HG02623 (cell line): ENCODE measurements at regions not wholly inside any gene's neighbourhood (a gene's known extent, or its start where the extent isn't known, plus 50 kb on each side); places are given as distances from the start of the nearest gene placed in this dataset.

Experiments
- ATAC-seq: cut with Tn5 transposase; IDR thresholded peaks from one replicate; pipeline ENCODE4 v1.9.1; 2021; ENCODE audit warnings: moderate library complexity; ENCODE audit not compliant: unreplicated experiment

- ATAC-seq = no peak
Observed at GRCh38 chr2:128368437-128369107, 49.9 kb upstream of the HS6ST1 start.

- ATAC-seq = no peak
Observed at GRCh38 chr2:128369108-128369555, 50.5 kb upstream of the HS6ST1 start.

- no peak for ATAC-seq
Observed at GRCh38 chr2:128369602-128370467, 51.2 kb upstream of the HS6ST1 start.

GRCh38 chr2:128370468-128371247, 52.0 kb upstream of the HS6ST1 start:
- no peak for ATAC-seq

GRCh38 chr2:128371248-128371630, 52.6 kb upstream of the HS6ST1 start:
- no peak for ATAC-seq

GRCh38 chr2:128371648-128372345, 53.1 kb upstream of the HS6ST1 start:
- no peak for ATAC-seq

- ATAC-seq = no peak
Observed at GRCh38 chr2:128372621-128373341, 54.1 kb upstream of the HS6ST1 start.

GRCh38 chr2:128373451-128374000, 54.9 kb upstream of the HS6ST1 start:
- no peak for ATAC-seq

GRCh38 chr2:128374001-128374710, 55.5 kb upstream of the HS6ST1 start:
- no peak for ATAC-seq

GRCh38 chr2:128374711-128375413, 56.2 kb upstream of the HS6ST1 start:
- ATAC-seq = no peak

GRCh38 chr2:128375454-128375853, 56.8 kb upstream of the HS6ST1 start:
- ATAC-seq = no peak

GRCh38 chr2:128376241-128377041, 57.8 kb upstream of the HS6ST1 start:
- no peak for ATAC-seq

GRCh38 chr2:128377071-128377910, 58.6 kb upstream of the HS6ST1 start:
- no peak for ATAC-seq

GRCh38 chr2:128378231-128379020, 59.8 kb upstream of the HS6ST1 start:
- ATAC-seq = no peak

- no peak for ATAC-seq
Observed at GRCh38 chr2:128379021-128380015, 60.6 kb upstream of the HS6ST1 start.
